Common myeloid progenitor, CD34-positive (primary cell): ENCODE measurements at regions not wholly inside any gene's neighbourhood (a gene's known extent, or its start where the extent isn't known, plus 50 kb on each side); places are given as distances from the start of the nearest gene placed in this dataset.

Experiments used
- CTCF ChIA-PET: fragments of 350-600 bp; sonication (Branson Sonifier 250); formaldehyde crosslinking; loops from one replicate; lab custom pipeline; 2021; ENCODE audit warnings: antibody characterized with exemption; lab: Charles Lee
- POLR2A ChIA-PET: fragments of 350-600 bp; sonication (Branson Sonifier 250); formaldehyde crosslinking; loops from one replicate; lab custom pipeline; 2021; ENCODE audit warnings: antibody characterized with exemption; lab: Charles Lee
- DNase-seq, 3 donors: peaks; one replicate each; pipeline versions ENCODE4 v3.0.0 to v3.0.0-alpha.2; 2013
- H3K27ac ChIP-seq, 2 experiments: 1 replicate in 1 of 2; 2 replicates in 1 of 2; pipeline ENCODE4 v1.7.0; 2013; ENCODE audit warnings: inconsistent platforms in 2 of 2, low read length in 2 of 2, mild to moderate bottlenecking in 2 of 2, low read depth in 1 of 2, moderate library complexity in 1 of 2; ENCODE audit not compliant: severe bottlenecking in 2 of 2, insufficient read depth in 1 of 2, poor library complexity in 1 of 2
- H3K27me3 ChIP-seq, 5 experiments: replicated peaks in 2 of 5; 1 replicate in 3 of 5; 2 replicates in 2 of 5; pipeline versions ENCODE4 v1.6.1 to v1.7.0; 2013; ENCODE audit warnings: low read length in 4 of 5, mild to moderate bottlenecking in 2 of 5, moderate library complexity in 2 of 5, inconsistent platforms in 1 of 5; ENCODE audit not compliant: insufficient read depth in 5 of 5, control insufficient read depth in 4 of 5
- H3K36me3 ChIP-seq, 4 experiments: 1 replicate in 2 of 4; 2 replicates in 2 of 4; pipeline versions ENCODE4 v1.6.1 to v1.7.0; 2013; ENCODE audit warnings: low read length in 3 of 4, control low read depth in 1 of 4, mild to moderate bottlenecking in 1 of 4; ENCODE audit not compliant: control insufficient read depth in 4 of 4, insufficient read depth in 4 of 4
- H3K4me1 ChIP-seq, 4 experiments: 1 replicate in 3 of 4; 2 replicates in 1 of 4; pipeline versions ENCODE4 v1.6.1 to v1.7.1; 2013; ENCODE audit warnings: low read length in 3 of 4, mild to moderate bottlenecking in 3 of 4, control low read depth in 1 of 4, inconsistent platforms in 1 of 4, moderate library complexity in 1 of 4; ENCODE audit not compliant: control insufficient read depth in 4 of 4, insufficient read depth in 4 of 4; ENCODE audit errors: control extremely low read depth in 1 of 4
- H3K4me3 ChIP-seq, 7 experiments: 1 replicate in 4 of 7; 2 replicates in 3 of 7; pipeline versions ENCODE4 v1.5.1 to v1.7.0; 2013; ENCODE audit warnings: mild to moderate bottlenecking in 7 of 7, low read length in 6 of 7, moderate library complexity in 6 of 7, inconsistent platforms in 2 of 7, low read depth in 2 of 7, control low read depth in 1 of 7; ENCODE audit not compliant: insufficient read depth in 4 of 7, control insufficient read depth in 1 of 7; ENCODE audit errors: extremely low read depth in 1 of 7
- H3K9me3 ChIP-seq, 5 experiments: 1 replicate in 4 of 5; 2 replicates in 1 of 5; pipeline versions ENCODE4 v1.6.1 to v1.7.1; 2013; ENCODE audit warnings: low read length in 4 of 5, mild to moderate bottlenecking in 2 of 5, inconsistent platforms in 1 of 5, low read depth in 1 of 5, moderate library complexity in 1 of 5; ENCODE audit not compliant: control insufficient read depth in 4 of 5, insufficient read depth in 2 of 5; ENCODE audit errors: control extremely low read depth in 1 of 5
- WGBS: methylation state at CpG from one replicate; pipeline ENCODE4 v1.1.5; 2013; ENCODE audit not compliant: insufficient coverage; 5-methylcytosine and 5-hydroxymethylcytosine counted together

GRCh38 chr4:108263057-108263456, 94.3 kb upstream of the LEF1 start:
- ChIA-PET CTCF (no interaction called here), POLR2A (no interaction called here)
- WGBS = 80% methylated on average over 1 of the region's 1 CpG
- Histone ChIP-seq H3K27me3 (no peaks in the 10 kb centered on the region), H3K36me3 (no peaks in the 10 kb centered on the region), H3K4me1 (no peaks in the 10 kb centered on the region), H3K27ac (no peak overlapping the region), H3K4me3 (no peak overlapping the region), H3K9me3 (no peaks in the 10 kb centered on the region)
- no peak for DNase-seq

- no peak for DNase-seq
- Histone ChIP-seq H3K27ac (no peak overlapping the region), H3K4me3 (no peak overlapping the region), H3K9me3 (no peaks in the 10 kb centered on the region), H3K36me3 (no peaks in the 10 kb centered on the region), H3K4me1 (no peaks in the 10 kb centered on the region), H3K27me3 (no peaks in the 10 kb centered on the region)
- no CpG with 5 or more reads among the region's 1 CpG for WGBS
- CTCF ChIA-PET = no interaction called here
- POLR2A ChIA-PET = no interaction called here
These were observed 92.3 kb upstream of the LEF1 start for GRCh38 chr4:108261026-108261425.

GRCh38 chr4:108256538-108256937, 87.8 kb upstream of the LEF1 start:
- 93% methylated on average over 7 of the region's 8 CpGs for WGBS

GRCh38 chr4:108255203-108255747, 86.5 kb upstream of the LEF1 start:
- no peak for DNase-seq
- ChIA-PET POLR2A (no interaction called here), CTCF (no interaction called here)
- no peaks in the 10 kb centered on the region for H3K36me3 ChIP-seq
- no peak overlapping the region for H3K27ac ChIP-seq
- no peaks in the 10 kb centered on the region for H3K27me3 ChIP-seq
- H3K4me3 ChIP-seq = no peak overlapping the region
- WGBS = no CpG with 5 or more reads among the region's 2 CpGs
- H3K9me3 ChIP-seq = peaks cover 0 to 2% (median 0%) of the 10 kb centered on the region in 5 experiments
- no peaks in the 10 kb centered on the region for H3K4me1 ChIP-seq

More at GRCh38 chr4:108256538-108256937, 87.8 kb upstream of the LEF1 start:
- no peak for DNase-seq
- H3K27ac ChIP-seq = no peak overlapping the region
- no peaks in the 10 kb centered on the region for H3K36me3 ChIP-seq
- H3K4me3 ChIP-seq = no peak overlapping the region
- CTCF ChIA-PET = interaction anchor here (1.4 kb wide), 1 partner anchor 19 kb away, joined by 3 read pairs; no protein-coding TSS in a partner anchor
- H3K9me3 ChIP-seq = no peaks in the 10 kb centered on the region
- no peaks in the 10 kb centered on the region for H3K27me3 ChIP-seq
- POLR2A ChIA-PET = no interaction called here
- H3K4me1 ChIP-seq = no peaks in the 10 kb centered on the region

- DNase-seq = no peak
- H3K27me3 ChIP-seq = no peaks in the 10 kb centered on the region
- H3K4me3 ChIP-seq = no peak overlapping the region
- H3K4me1 ChIP-seq = peaks cover 0 to 5% (median 0%) of the 10 kb centered on the region in 4 experiments
- ChIA-PET CTCF (interaction anchor here (0.8 to 1.1 kb wide), 2 partner anchors 11 to 14 kb away, joined by 3 read pairs; no protein-coding TSS in a partner anchor), POLR2A (no interaction called here)
- H3K36me3 ChIP-seq = no peaks in the 10 kb centered on the region
- peaks cover 0 to 13% (median 0%) of the 10 kb centered on the region in 5 experiments for H3K9me3 ChIP-seq
- no peak overlapping the region for H3K27ac ChIP-seq
These were observed 80.7 kb upstream of the LEF1 start for GRCh38 chr4:108249397-108249796.

- no peak overlapping the region for H3K27ac ChIP-seq
- no peak for DNase-seq
- WGBS = 61% methylated on average over 2 of the region's 3 CpGs
- ChIA-PET CTCF (no interaction called here), POLR2A (no interaction called here)
- no peaks in the 10 kb centered on the region for H3K36me3 ChIP-seq
- H3K4me3 ChIP-seq = no peak overlapping the region
- H3K4me1 ChIP-seq = peaks cover 0 to 5% (median 0%) of the 10 kb centered on the region in 4 experiments
- peaks cover 0 to 13% (median 0%) of the 10 kb centered on the region in 5 experiments for H3K9me3 ChIP-seq
- no peaks in the 10 kb centered on the region for H3K27me3 ChIP-seq
These were observed 78.8 kb upstream of the LEF1 start for GRCh38 chr4:108247387-108248049.

GRCh38 chr4:108244606-108245005, 75.9 kb upstream of the LEF1 start:
- no peak overlapping the region for H3K27ac ChIP-seq
- POLR2A ChIA-PET = no interaction called here
- H3K27me3 ChIP-seq = no peaks in the 10 kb centered on the region
- WGBS = 100% methylated on average over 1 of the region's 2 CpGs
- H3K4me3 ChIP-seq = no peak overlapping the region
- no peak for DNase-seq
- H3K36me3 ChIP-seq = no peaks in the 10 kb centered on the region
- CTCF ChIA-PET = no interaction called here
- peaks cover 0 to 8% (median 0%) of the 10 kb centered on the region in 5 experiments for H3K9me3 ChIP-seq
- H3K4me1 ChIP-seq = peaks cover 0 to 13% (median 3%) of the 10 kb centered on the region in 4 experiments
